HG02610 (cell line): ENCODE measurements at regions not wholly inside any gene's neighbourhood (a gene's known extent, or its start where the extent isn't known, plus 50 kb on each side); places are given as distances from the start of the nearest gene placed in this dataset.

Experiments used
- ATAC-seq: cut with Tn5 transposase; IDR thresholded peaks from one replicate; pipeline ENCODE4 v1.9.1; 2021; ENCODE audit warnings: mild to moderate bottlenecking, moderate library complexity; ENCODE audit not compliant: unreplicated experiment

DNA sequence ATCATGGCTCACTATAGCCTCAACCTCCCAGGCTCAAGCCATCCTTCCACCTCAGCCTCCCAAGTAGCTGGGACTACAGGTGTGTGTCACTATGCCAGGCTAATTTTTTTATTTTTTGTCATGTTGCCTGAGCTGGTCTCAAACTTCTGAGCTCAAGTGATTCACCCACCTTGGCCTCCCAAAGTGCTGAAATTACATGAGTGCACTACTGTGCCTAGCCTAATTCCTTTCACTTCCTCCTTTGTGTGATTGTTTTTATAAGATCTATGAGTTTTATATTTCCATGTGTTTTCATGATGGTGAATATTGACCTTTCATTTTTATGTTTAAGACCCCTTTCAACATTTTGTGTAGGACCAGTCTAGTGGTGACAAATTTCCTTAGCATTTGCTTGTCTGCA is 55.2 kb upstream of the IL12B start:
- ATAC-seq, result no peak

DNA sequence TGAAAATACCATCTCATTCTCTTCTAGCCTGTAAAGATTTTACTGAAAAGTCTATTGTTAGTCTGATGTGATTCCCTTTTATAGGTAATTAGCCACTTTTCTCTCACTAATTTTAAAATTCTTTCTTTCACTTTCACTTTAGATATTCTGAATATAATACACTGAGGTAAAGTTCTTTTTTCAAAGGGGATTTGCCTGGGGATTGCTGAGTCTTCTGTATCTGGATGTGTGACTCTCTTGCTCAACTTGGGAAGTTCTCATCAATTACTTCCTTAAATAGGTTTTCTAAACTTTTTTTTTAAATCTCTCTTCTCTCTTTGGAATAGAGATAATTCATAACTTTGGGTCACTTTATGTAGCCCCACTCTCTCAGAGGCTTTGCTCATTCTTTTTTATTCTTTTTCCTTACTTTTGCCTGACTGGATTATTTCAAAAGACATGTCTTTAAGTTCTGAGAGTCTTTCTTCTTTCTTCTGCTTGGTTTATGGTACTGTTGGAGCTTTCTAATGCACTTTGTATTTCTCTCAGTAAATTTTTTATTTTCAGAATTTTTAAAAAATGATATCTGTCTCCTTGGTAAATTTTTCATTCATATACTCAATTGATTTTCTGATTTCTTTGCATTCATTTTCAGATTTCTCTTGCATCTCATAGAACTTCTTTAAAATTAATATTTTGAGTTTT is 55.9 kb upstream of the IL12B start:
- no peak for ATAC-seq

DNA sequence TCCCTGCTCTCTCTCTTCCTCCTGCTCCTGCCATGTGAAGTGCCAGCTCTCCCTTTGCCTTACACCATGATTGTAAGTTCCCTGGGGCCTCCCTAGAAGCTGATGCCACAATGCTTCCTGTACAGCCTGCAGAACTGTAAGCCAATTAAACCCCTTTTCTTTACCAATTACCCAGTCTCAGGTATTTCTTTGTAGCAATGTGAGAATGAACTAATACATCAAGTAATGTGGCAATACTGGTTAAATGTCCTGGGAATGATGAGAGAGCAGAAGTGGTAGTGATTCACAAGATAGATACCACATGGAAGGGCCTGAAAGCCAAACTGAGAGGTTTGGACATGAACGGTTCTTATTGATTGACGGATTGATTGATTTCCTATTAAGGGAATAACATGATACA is 62.6 kb upstream of the IL12B start:
- ATAC-seq, result no peak

DNA sequence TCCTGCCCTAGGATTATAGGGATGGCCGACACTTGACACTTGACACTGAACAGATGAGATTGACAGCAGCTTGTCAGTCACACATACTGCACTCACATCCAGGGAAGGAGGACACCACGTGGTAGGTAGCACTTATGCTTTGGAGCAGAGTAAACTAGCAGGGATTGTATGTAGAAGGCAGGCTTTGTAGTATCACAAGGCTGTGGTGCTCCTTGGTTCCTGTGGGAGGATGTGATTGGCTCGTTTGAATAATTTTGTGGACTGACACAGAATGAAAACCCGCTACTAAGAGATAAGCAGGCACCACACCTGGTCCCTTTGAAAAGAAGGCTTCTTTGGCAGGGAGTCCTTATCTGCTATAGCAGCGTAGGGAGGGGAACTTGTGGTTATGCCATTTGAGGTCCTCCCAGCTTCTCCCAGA is 63.6 kb upstream of the IL12B start:
- ATAC-seq, result no peak

DNA sequence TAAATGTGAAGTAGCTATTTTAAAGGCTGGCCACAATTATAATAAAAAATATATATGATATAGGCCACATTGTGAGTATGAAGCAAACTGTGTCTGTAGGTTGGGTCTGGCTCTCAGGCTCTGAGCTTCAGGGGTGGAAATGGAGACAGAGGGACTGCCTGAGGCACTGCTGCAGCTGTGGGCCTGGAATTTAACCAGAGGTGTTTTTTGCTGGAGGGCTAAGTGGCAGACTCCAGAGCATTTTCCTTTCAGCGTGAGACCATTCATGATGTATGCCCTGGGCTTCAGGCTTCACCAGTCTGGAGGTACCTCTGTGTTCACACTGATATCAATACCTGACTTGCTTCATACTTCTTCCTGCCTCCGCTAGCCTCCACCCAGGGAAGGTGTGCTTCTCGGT is 64.9 kb upstream of the IL12B start:
- ATAC-seq, result no peak

DNA sequence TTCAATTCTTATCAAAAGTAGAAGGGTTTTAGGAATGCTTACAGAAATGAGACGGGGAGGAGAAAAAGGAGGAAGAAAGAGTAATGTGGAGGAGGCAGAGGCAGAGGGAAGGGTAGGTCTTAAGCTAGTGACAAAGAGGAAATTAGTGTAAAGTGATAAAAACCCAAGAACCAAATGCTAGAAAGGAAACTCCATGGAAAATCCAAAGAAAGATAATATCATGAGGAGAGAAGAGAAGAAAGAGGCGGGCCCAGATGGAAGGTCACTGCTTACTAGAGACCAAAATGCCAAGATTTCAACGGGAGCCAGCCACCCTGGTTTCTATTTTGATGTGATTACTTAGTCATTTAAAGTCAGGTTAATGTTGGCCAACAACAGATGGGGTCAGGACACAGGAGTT is 68.6 kb upstream of the IL12B start:
- ATAC-seq, result no peak

DNA sequence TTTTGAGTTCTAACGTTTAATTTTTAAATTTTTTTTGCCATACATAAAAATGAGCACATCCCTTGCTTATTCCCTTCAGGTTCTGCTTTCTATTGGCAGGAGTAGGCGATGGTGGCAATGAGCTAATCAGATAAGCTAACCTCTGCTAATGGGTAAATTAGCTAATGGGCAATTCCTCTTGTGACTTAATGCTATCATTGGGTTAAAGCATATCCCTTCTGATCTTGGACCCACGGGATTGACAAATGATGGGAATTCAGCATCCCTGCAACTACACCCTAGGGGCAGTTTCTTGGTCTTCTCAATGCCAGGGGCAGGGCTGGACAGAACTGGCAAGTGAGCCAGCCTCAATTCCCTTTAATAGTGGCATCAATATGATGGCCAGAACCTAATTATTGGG is 70.2 kb upstream of the IL12B start:
- no peak for ATAC-seq

DNA sequence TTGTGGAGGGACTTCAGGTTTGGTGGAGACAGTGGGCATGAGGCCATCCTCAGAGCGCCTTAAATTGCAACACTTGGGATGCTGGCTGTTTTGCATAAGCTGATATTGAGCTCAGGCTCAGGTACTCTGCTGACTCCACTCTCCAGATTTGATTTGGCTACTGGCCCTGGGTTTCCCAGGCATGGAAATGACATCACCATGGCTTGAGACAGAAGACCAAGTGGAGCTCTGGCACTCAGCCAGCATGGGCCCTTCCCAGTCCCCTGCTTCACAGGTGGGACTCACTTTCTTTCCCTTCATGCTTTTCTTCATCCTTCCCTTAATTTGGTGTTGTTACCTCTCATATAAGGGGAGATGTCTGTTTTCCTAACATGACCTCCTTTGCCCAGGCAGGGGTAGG is 72.0 kb upstream of the IL12B start:
- peak; percentile 23 for ATAC-seq

DNA sequence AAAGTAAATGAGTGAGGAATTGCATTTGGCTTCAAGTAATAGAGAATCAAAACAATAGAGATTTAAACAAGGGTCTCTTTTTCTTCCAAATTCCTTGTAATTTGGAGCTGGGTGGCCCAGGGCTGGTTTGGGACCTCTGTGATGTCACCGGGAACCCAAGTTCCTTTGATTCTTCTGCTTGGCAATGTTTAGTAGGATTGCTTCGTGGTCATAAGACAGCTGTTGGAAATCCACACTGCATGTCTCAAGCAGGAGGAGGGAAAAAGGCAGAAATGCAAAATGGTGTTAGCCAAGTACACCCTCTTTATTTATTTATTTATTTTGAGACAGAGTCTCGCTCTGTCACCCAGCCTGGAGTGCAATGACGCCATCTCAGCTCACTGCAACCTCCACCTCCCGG is 72.6 kb upstream of the IL12B start:
- ATAC-seq, result no peak

DNA sequence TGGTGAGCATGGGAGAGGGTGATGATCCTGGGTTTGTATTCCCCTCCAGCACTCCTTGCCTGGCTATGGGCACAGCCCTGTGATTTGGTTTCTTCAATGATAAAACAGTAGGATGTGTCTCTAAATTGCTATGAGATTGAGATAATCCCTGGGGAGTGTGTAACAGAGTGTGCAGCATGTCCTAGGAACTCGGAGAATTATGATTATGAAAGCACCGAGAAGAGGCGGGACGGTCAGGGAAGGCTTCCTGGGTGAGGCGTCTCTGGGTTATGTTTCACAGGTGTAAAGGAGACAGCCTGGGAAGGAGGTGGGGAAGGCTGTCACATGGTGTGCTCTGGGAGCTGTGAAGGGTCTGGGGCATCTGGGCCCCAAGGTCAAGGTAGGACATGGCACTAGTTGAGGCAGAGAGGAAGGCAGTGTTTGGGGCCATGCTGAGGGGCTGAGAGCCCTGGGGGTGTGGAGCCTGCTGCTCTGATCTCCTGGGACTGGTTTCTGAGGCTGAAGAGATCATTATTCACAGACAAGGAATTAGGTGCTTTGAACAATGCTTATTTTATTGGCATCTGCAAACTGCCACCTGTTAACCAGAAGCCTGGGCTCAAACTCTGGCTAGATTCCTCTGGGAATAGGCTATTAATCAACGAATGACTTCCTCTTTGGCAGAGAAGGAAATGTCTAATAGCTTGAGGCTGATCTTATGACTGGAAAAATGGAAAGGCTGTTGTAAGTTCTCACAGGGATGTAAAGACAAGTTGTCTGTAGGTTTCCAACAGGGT is 73.8 kb upstream of the IL12B start:
- no peak for ATAC-seq

DNA sequence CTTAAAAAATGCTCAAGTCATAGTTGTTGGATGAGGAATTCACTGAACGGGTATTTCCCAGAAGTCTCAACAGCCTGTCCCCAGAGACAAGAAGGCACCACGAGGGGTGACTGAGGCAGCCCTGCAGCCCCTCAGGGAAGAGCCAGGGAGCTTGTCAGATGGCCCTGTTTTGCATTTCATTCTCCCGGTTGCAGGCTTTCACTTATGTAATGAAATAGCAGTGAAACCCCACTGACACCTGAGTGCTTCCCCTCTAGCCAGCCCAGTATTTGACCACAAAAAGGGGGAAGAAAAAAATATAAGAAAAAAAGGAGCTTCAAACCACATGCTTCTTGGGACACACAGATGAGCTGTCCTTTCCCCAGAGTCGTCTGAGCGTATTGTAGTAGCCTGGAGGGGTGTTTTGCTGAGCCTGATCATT is 75.3 kb upstream of the IL12B start:
- ATAC-seq, result peak; percentile 81

DNA sequence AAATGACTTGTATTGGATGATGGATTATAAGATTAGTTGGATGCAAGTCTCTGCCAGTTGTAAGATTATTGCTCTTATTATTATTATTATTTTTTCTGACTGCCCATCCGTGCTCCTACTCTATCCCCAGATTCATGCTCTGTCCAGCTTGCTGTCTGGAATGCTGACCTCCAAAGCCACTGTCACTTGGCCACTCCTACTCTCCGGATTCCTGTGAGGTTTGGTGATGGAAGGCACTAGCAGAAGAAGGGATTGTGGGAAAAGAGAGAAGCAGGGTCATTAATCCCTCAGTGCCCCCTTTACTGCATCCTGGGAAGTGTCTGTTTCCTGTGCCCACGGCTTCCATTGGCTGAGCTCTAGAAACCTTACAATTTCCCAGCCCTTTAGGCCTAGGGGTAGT is 76.3 kb upstream of the IL12B start:
- ATAC-seq, result no peak

DNA sequence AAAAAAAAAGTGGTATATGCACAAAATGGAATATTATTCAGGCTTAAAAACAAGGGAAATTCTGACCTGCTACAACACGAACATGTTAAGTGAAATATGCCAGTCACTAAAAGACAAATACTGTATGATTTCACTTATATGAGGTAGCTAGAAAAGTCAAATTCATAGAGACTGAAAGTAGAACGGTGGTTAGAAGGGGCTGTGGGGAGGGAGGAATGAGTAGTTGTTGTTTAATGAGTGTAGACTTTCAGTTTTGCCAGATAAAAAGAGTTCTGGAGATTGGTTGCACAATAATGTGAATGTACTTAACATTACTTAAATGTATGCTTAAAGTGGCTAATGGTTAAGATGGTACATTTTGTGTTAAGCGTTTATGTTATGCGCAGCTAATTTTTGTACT is 79.5 kb upstream of the IL12B start:
- ATAC-seq, result peak; percentile 60

DNA sequence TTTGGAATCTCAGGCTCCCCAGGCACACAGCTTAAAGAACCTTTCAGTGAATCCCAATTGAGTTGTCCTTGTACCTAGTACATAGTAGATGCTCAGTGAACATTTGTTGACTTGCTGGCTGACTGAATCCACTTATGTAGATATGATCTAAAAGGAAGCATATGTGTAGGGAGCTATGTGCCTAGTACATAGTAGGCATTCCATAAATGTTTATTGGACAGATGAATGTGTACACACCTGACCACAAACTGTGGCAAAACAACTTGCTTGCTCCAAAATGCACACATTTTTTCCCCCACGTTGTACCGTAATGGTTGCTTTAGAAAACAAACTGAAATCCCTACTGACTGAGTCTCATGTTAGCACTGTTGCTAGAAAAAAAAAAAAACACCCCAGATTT is 80.2 kb upstream of the IL12B start:
- ATAC-seq, result no peak

DNA sequence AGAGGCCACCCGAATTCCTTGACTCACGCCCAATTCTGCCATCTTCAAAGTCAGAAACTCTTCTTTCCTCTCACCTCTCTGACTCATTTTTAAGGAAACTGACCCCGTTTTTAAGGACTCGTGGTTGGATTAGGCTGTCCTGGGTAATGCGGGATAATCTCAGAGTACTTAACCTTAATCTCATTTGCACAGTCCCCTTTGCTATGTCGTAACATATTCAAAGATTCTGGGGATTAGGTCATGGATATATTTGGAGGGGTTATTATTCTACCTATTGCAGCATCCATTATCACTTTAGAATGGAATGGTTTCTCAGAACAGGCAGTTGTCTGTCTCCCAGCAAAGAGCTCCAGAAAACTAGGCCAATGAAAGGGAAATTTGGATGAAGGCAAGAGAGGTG is 80.8 kb upstream of the IL12B start:
- no peak for ATAC-seq

DNA sequence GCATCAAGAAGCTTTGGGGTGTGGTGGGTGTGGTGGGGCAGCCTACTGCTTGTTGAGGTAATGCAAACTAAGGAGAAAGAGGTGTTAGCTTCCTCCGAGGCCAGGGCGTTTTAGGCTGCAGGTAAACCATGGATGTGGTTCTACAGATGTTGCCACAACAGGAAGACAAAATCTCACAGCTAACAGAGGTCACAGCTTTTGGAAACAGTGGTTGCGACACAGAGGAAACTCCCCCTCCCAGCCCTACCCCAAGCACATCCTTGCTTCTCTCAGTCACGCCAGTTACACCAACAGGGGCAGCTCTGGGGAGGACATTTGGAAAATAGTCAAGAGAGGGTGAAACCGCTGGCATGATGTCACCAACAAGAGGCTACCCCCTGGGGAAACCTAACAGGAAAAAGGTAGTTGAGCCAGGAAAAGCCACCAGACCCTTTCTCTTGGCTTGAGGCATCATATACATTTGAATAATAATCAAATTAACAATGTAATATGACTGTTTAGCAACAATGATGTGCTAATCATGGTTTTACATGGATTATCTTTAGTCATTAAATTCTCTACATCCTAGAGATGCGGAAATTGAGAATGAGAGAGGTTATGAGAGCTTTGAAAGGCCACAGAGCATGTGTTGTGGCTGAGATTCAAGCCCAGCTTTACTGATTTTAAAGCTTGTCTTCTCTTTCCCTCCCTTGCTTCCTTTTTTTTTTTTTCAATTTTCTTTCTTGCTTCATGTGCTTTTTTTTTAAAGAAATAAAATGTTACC is 82.2 kb upstream of the IL12B start:
- peak; percentile 63 for ATAC-seq

DNA sequence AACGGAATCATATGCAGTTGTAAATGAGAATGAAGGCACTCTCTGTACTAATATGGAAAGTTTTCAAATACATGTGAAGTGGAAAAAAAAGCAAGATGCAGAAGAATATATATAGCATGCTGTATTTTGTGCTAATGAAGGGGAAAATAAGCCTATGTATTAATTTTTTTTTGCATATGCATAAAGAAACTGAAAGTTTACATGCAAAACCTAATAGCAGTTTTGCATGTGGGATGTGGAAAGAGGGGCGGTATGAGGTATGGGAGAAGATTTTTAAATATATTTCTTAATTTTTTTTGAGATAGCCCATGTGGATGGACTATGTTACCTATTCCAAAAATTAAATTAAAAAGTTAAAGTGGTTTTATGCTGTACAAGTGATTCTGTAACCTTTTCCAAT is 83.7 kb upstream of the IL12B start:
- no peak for ATAC-seq

DNA sequence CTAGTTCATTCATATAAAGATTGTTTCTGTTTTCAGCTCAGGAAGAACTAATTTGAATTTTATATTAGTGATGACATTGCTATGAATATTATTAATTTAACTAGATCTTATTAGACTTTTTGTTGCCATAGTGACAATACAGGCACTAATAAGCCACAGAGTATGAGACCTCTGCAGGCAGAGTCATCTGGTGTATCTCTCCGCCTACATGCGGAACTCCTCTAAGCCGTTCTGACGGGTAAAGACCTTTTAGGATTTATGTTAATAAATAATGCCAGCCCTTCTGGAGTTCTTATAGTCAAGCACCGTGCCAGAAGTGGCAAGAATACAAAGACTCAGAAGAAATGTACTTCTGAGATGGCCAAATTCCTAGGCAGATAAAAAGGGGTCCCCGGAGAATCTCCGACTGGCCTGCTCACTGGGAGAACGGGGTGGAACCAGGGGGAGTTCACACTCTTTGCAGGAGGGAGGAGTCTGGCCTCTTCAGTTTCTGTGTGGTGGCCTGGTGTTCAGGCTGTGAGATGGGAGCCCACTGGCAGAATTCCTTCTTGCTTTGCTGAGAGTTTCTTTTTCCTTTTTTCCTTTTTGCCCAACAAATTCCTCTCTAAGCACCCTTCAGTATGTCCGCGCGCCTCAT is 85.1 kb upstream of the IL12B start:
- no peak for ATAC-seq

DNA sequence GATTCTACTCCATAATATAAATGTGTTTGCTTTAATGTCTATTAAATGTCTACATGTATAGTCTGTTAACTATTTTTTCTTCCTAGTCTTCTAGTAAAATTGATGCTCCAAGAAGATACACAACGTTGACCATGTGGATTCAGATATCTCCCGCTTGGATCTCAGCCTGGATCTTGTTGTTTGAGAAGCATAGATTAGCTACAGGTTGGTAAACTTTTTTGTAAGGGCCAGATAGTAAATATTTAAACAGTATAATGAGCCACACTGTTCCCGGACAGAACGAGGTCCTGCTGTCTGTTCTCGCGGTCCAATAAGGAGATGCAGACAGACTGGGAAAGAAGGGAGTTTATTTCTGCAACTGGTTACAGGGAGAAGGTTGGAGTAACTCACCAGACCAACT is 86.2 kb upstream of the IL12B start:
- no peak for ATAC-seq

DNA sequence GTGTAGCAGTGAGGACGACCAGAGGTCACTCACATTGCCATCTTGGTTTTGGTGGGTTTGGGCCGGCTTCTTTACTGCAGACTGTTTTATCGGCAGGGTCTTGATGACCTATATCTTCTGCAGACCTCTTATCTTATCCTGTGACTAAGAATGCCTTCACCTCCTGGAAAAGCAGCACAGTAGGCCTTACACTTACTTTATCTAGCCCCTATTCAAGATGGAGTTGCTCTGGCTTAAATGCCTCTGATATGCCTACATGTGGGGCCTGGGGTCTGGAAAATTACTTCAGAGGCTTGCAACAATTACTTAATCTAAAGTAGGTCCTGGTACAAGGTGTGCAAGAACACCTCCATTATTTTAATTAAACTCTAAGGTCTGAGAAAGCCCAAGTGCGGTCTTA is 86.9 kb upstream of the IL12B start:
- ATAC-seq, result no peak

DNA sequence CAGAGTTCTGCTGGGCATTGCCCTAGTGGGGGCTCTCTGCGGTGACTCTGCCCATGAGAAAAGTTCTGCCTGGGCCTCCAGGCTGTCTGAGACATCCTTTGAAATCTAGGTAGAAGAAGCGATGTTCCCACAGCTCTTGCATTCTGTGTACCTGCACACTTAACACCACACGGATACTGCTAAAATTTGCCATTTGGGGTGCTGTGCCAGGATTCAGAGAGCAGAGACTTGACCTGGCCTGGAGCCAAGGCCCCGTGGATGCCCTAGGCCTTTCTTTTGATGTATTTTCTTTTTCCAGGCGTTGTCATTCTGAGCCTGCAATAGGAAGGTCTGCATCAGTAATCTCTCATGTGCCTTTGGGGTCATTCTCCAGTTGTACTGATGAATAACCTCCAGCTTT is 89.3 kb upstream of the IL12B start:
- no peak for ATAC-seq

DNA sequence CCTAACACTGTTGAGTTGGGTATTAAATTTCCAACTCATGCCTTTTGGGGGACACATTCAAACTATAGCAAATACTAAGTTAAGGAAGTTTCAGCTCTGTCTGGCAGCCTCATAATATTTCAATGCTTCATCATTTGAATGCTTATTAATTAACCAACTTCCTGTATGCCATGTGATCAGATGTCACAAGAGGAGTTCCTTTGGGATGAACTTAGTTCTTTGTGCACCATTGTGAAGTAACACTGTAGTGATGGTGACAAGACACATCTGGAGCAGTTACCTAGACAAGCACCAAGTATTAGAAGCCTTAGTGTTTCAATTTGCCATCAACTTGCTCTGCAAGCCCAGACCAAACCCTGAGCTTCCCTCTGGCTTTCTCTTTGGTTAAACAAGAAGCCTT is 90.7 kb upstream of the IL12B start:
- ATAC-seq, result no peak
